H1 (cell line): ENCODE measurements at regions not wholly inside any gene's neighbourhood (a gene's known extent, or its start where the extent isn't known, plus 50 kb on each side); places are given as distances from the start of the nearest gene placed in this dataset.

Experiments used
- CTCF ChIA-PET: fragments of 300-600 bp; sonication (Branson Sonifier 250); formaldehyde crosslinking; loops from one replicate; lab custom pipeline; 2021; ENCODE audit not compliant: partially characterized antibody; lab: Charles Lee
- POLR2A ChIA-PET: fragments of 300-600 bp; sonication (Branson Sonifier 250); formaldehyde crosslinking; loops from one replicate; lab custom pipeline; 2021; ENCODE audit warnings: inconsistent platforms; ENCODE audit not compliant: partially characterized antibody; lab: Charles Lee
- DNase-seq, 2 experiments: peaks; one replicate each; pipeline versions ENCODE4 v3.0.0 to v3.0.0-alpha.2; 2010 to 2022; ENCODE audit warnings: low spot score in 2 of 2, low read depth in 1 of 2, mixed read lengths in 1 of 2
- FAIRE-seq: peaks from 2 replicates; lab custom pipeline; 2011; peaks lifted over from hg19 to GRCh38; lab: Jason Lieb, UNC
- H2AFZ ChIP-seq: 2 replicates; pipeline ENCODE4 v1.8.1; 2012; ENCODE audit warnings: low read length, inconsistent platforms
- H2AK5ac ChIP-seq: 2 replicates; pipeline ENCODE4 v1.6.1; 2013; ENCODE audit warnings: low read depth, low read length
- H2BK120ac ChIP-seq: replicated peaks from 2 replicates; pipeline ENCODE3; 2013; ENCODE audit warnings: low read depth, low read length, inconsistent platforms
- H2BK12ac ChIP-seq: 2 replicates; pipeline ENCODE4 v1.6.1; 2013; ENCODE audit warnings: low read depth, low read length
- H2BK15ac ChIP-seq: 2 replicates; pipeline ENCODE4 v1.6.1; 2013; ENCODE audit warnings: low read length
- H2BK20ac ChIP-seq: 2 replicates; pipeline ENCODE4 v1.6.1; 2013; ENCODE audit warnings: low read length
- H2BK5ac ChIP-seq: 2 replicates; pipeline ENCODE4 v1.6.1; 2013; ENCODE audit warnings: low read depth, low read length
- H3K14ac ChIP-seq: 2 replicates; pipeline ENCODE4 v1.6.1; 2013; ENCODE audit warnings: inconsistent platforms; ENCODE audit not compliant: insufficient read length
- H3K18ac ChIP-seq: 2 replicates; pipeline ENCODE4 v1.6.1; 2013; ENCODE audit warnings: low read length; ENCODE audit errors: extremely low read depth
- H3K23ac ChIP-seq: 2 replicates; pipeline ENCODE4 v1.6.1; 2013; ENCODE audit warnings: inconsistent platforms; ENCODE audit not compliant: insufficient read length
- H3K23me2 ChIP-seq: 2 replicates; pipeline ENCODE4 v1.6.1; 2013; ENCODE audit warnings: low read depth, low read length
- H3K27ac ChIP-seq: 2 replicates; pipeline ENCODE4 v1.6.1; 2011; ENCODE audit warnings: low read depth, low read length, inconsistent platforms
- H3K27me3 ChIP-seq, 4 experiments: replicated peaks in 1 of 4; 1 replicate in 1 of 4; 2 replicates in 3 of 4; pipeline versions ENCODE4 v1.6.1 to v1.8.1; 2011 to 2013; ENCODE audit warnings: low read length in 3 of 4, mild to moderate bottlenecking in 3 of 4, inconsistent platforms in 2 of 4, mixed read lengths in 2 of 4, moderate library complexity in 1 of 4; ENCODE audit not compliant: control insufficient read depth in 3 of 4, insufficient read depth in 3 of 4; ENCODE audit errors: extremely low read depth in 1 of 4
- H3K36me3 ChIP-seq, 4 experiments: 2 replicates each; pipeline versions ENCODE4 v1.6.1 to v1.8.1; 2011 to 2013; ENCODE audit warnings: mild to moderate bottlenecking in 4 of 4, low read length in 3 of 4, moderate library complexity in 2 of 4, control low read depth in 1 of 4, inconsistent platforms in 1 of 4; ENCODE audit not compliant: insufficient read depth in 4 of 4, control insufficient read depth in 2 of 4
- H3K4ac ChIP-seq: replicated peaks from 2 replicates; pipeline ENCODE3; 2013; ENCODE audit warnings: low read length, low read depth, mixed read lengths, inconsistent platforms; ENCODE audit not compliant: insufficient read length
- H3K4me1 ChIP-seq, 4 experiments: replicated peaks in 1 of 4; 1 replicate in 1 of 4; 2 replicates in 3 of 4; pipeline versions ENCODE4 v1.6.1 to v1.8.1; 2011 to 2013; ENCODE audit warnings: low read length in 3 of 4, inconsistent platforms in 2 of 4, mixed read lengths in 1 of 4; ENCODE audit not compliant: insufficient read depth in 4 of 4, control insufficient read depth in 3 of 4
- H3K4me2 ChIP-seq, 2 experiments: 2 replicates each; pipeline versions ENCODE4 v1.6.1 to v1.8.1; 2011 to 2013; ENCODE audit warnings: low read depth in 2 of 2, low read length in 2 of 2, control low read depth in 1 of 2, inconsistent platforms in 1 of 2, mild to moderate bottlenecking in 1 of 2; ENCODE audit not compliant: insufficient read depth in 1 of 2
- H3K4me3 ChIP-seq, 4 experiments: fragments of 200-600, 300-600 bp in 1 of 4; sonication (generic), shearing (Covaris generic), sonication (Bioruptor Twin) in 1 of 4; 2 replicates each; pipeline versions ENCODE4 v1.5.1 to v1.8.1; 2011 to 2016; ENCODE audit warnings: low read length in 4 of 4, low read depth in 3 of 4, control low read depth in 2 of 4, inconsistent platforms in 2 of 4, mild to moderate bottlenecking in 2 of 4, mixed read lengths in 1 of 4, moderate library complexity in 1 of 4; ENCODE audit not compliant: insufficient read depth in 2 of 4; ENCODE audit errors: extremely low read depth in 1 of 4
- H3K56ac ChIP-seq: replicated peaks from 2 replicates; pipeline ENCODE3; 2013; ENCODE audit warnings: low read depth, mild to moderate bottlenecking, mixed read lengths, low read length, inconsistent platforms; ENCODE audit not compliant: insufficient read length
- H3K79me1 ChIP-seq: 2 replicates; pipeline ENCODE4 v1.6.1; 2013; ENCODE audit warnings: low read depth, low read length, control low read depth
- H3K79me2 ChIP-seq, 2 experiments: 2 replicates each; pipeline versions ENCODE4 v1.6.1 to v1.8.1; 2012 to 2013; ENCODE audit warnings: low read length in 2 of 2, mild to moderate bottlenecking in 2 of 2, inconsistent platforms in 1 of 2; ENCODE audit not compliant: insufficient read depth in 2 of 2, control insufficient read depth in 1 of 2
- H3K9ac ChIP-seq, 4 experiments: replicated peaks in 1 of 4; 1 replicate in 1 of 4; 2 replicates in 3 of 4; pipeline versions ENCODE4 v1.6.1 to v1.8.1; 2011 to 2013; ENCODE audit warnings: low read depth in 3 of 4, low read length in 3 of 4, control low read depth in 2 of 4, mild to moderate bottlenecking in 2 of 4, moderate library complexity in 2 of 4, inconsistent platforms in 1 of 4; ENCODE audit errors: extremely low read depth in 1 of 4
- H3K9me3 ChIP-seq, 2 experiments: 2 replicates each; pipeline versions ENCODE4 v1.6.1 to v1.8.1; 2012 to 2013; ENCODE audit warnings: mild to moderate bottlenecking in 2 of 2, moderate library complexity in 2 of 2, control low read depth in 1 of 2, inconsistent platforms in 1 of 2, low read depth in 1 of 2, low read length in 1 of 2, mixed read lengths in 1 of 2; ENCODE audit not compliant: insufficient read depth in 2 of 2
- H4K20me1 ChIP-seq, 2 experiments: replicated peaks in 1 of 2; 2 replicates each; pipeline versions ENCODE3 to v1.8.1; 2011 to 2013; ENCODE audit warnings: inconsistent platforms in 2 of 2, low read length in 2 of 2, mild to moderate bottlenecking in 1 of 2; ENCODE audit not compliant: insufficient read depth in 2 of 2, control insufficient read depth in 1 of 2
- H4K5ac ChIP-seq: 2 replicates; pipeline ENCODE4 v1.6.1; 2013; ENCODE audit warnings: low read length, low read depth, mixed read lengths, inconsistent platforms; ENCODE audit not compliant: insufficient read length
- H4K8ac ChIP-seq: 2 replicates; pipeline ENCODE4 v1.8.0; 2013; ENCODE audit warnings: mild to moderate bottlenecking, moderate library complexity, low read length, inconsistent platforms; ENCODE audit not compliant: insufficient read depth; ENCODE audit errors: extremely low read depth
- H4K91ac ChIP-seq: replicated peaks from 2 replicates; pipeline ENCODE3; 2013; ENCODE audit warnings: low read length, mixed read lengths, inconsistent platforms; ENCODE audit not compliant: insufficient read length
- CBX5 ChIP-seq: fragments of 300-800, 300-1000 bp; sonication (generic); IDR thresholded peaks from 2 replicates; pipeline ENCODE4 v1.7.1; 2016; ENCODE audit warnings: antibody characterized with exemption, low read length, low read depth
- CHD1 ChIP-seq: IDR thresholded peaks from 2 replicates; pipeline ENCODE4 v1.6.1; 2012; ENCODE audit warnings: low read depth, low read length, improper control_type of control experiment
- JUN ChIP-seq: IDR thresholded peaks from 2 replicates; pipeline ENCODE4 v1.6.1; 2011; ENCODE audit warnings: low read depth, mild to moderate bottlenecking, improper control_type of control experiment, low read length
- KDM4A ChIP-seq: IDR thresholded peaks from one replicate; pipeline ENCODE4 v1.7.1; 2012; ENCODE audit warnings: low read depth, mild to moderate bottlenecking, moderate library complexity, low read length, inconsistent platforms; ENCODE audit not compliant: severe bottlenecking
- MAFK ChIP-seq: IDR thresholded peaks from 2 replicates; pipeline ENCODE4 v1.6.1; 2012; ENCODE audit warnings: low read depth, mild to moderate bottlenecking, improper control_type of control experiment, low read length
- MAX ChIP-seq: IDR thresholded peaks from 2 replicates; pipeline ENCODE4 v1.6.1; 2012; ENCODE audit warnings: inconsistent platforms
- NRF1 ChIP-seq: IDR thresholded peaks from 2 replicates; pipeline ENCODE4 v1.6.1; 2011; ENCODE audit warnings: mild to moderate bottlenecking, low read depth, low read length, improper control_type of control experiment
- RFX5 ChIP-seq: IDR thresholded peaks from 2 replicates; pipeline ENCODE4 v1.6.1; 2011; ENCODE audit warnings: low read depth, low read length, improper control_type of control experiment, borderline replicate concordance
- RNF2 ChIP-seq: fragments of 200-900, 300-1000 bp; sonication (generic); IDR thresholded peaks from 2 replicates; pipeline ENCODE4 v1.7.1; 2016; ENCODE audit warnings: borderline replicate concordance, low read depth, mild to moderate bottlenecking, antibody characterized with exemption, low read length; ENCODE audit not compliant: poor library complexity, severe bottlenecking; ENCODE audit errors: missing control alignments
- RXRA ChIP-seq: IDR thresholded peaks from 2 replicates; pipeline ENCODE4 v1.6.1; 2011; ENCODE audit warnings: low read depth, mild to moderate bottlenecking, low read length, moderate library complexity; ENCODE audit not compliant: insufficient read depth
- SAP30 ChIP-seq: fragments of 300-600 bp; sonication (generic); IDR thresholded peaks from 2 replicates; pipeline ENCODE4 v1.7.1; 2012; ENCODE audit warnings: low read length, moderate library complexity, mild to moderate bottlenecking, inconsistent platforms; ENCODE audit not compliant: insufficient read depth, insufficient replicate concordance
- TEAD4 ChIP-seq: IDR thresholded peaks from 2 replicates; pipeline ENCODE4 v1.6.1; 2012; ENCODE audit warnings: low read depth, low read length, inconsistent platforms, mixed read lengths
- WGBS, 2 experiments: shearing (Covaris generic) in 1 of 2; methylation state at CpG; one replicate each; pipeline versions ENCODE4 v1.1.6 to v1.1.7; 2013 to 2015; ENCODE audit warnings: low lambda C conversion rate in 2 of 2, mixed read lengths in 2 of 2, inconsistent platforms in 1 of 2, low coverage in 1 of 2, missing lambda C conversion rate in 1 of 2; ENCODE audit not compliant: insufficient replicate concordance in 2 of 2, insufficient coverage in 1 of 2, insufficient read length in 1 of 2; ENCODE audit errors: extremely low coverage in 1 of 2, missing lambda C conversion rate in 1 of 2; 5-methylcytosine and 5-hydroxymethylcytosine counted together

- H3K36me3 ChIP-seq = no peaks in the 10 kb centered on the region
- H3K4me1 ChIP-seq = peaks cover 0 to 2% (median 0%) of the 10 kb centered on the region in 4 experiments; a peak in 1 of 7 replicates
- no peak overlapping the region for H2BK120ac ChIP-seq
- H3K79me1 ChIP-seq = no peaks in the 10 kb centered on the region
- no peak overlapping the region for H3K4me3 ChIP-seq
- no peak overlapping the region for H3K4me2 ChIP-seq
- H3K4ac ChIP-seq = no peak overlapping the region
- DNase-seq = no peak
- H4K8ac ChIP-seq = no peak overlapping the region
- no peaks in the 10 kb centered on the region for H4K20me1 ChIP-seq
- H4K5ac ChIP-seq = no peak overlapping the region
- WGBS, 2 experiments = 79% methylated on average over 8 of the region's 8 CpGs; no CpG with 5 or more reads in 1 of the 2 experiments
- H3K23me2 ChIP-seq = no peaks in the 10 kb centered on the region
- H2BK15ac ChIP-seq = no peak overlapping the region
- H3K18ac ChIP-seq = no peak overlapping the region
- H3K27ac ChIP-seq = no peak overlapping the region
- POLR2A ChIA-PET = no interaction called here
- no peak overlapping the region for H2AK5ac ChIP-seq
- H3K9ac ChIP-seq = no peak overlapping the region
- CTCF ChIA-PET = no interaction called here
- H2BK20ac ChIP-seq = no peak overlapping the region
- no peaks in the 10 kb centered on the region for H3K9me3 ChIP-seq
- no peak overlapping the region for H2BK12ac ChIP-seq
- H3K27me3 ChIP-seq = no peaks in the 10 kb centered on the region
- no peak for FAIRE-seq
- TF ChIP-seq CBX5 (no peak), MAFK (no peak), RNF2 (no peak), JUN (no peak), RFX5 (no peak), TEAD4 (no peak), KDM4A (no peak), SAP30 (no peak), MAX (no peak), RXRA (no peak), CHD1 (no peak), NRF1 (no peak)
- TF ChIP-seq, all 59 proteins: peak for 0
- H3K56ac ChIP-seq = no peak overlapping the region
- no peak overlapping the region for H2BK5ac ChIP-seq
- no peak overlapping the region for H3K14ac ChIP-seq
- no peaks in the 10 kb centered on the region for H3K79me2 ChIP-seq
- no peak overlapping the region for H2AFZ ChIP-seq
- H3K23ac ChIP-seq = no peak overlapping the region
- no peak overlapping the region for H4K91ac ChIP-seq
Observed at GRCh38 chr22:48139776-48140175, 1377.3 kb downstream of the TBC1D22A start.
